Suprapubic skin (tissue), 4 donors: ENCODE measurements at regions not wholly inside any gene's neighbourhood (a gene's known extent, or its start where the extent isn't known, plus 50 kb on each side); places are given as distances from the start of the nearest gene placed in this dataset.

ENCODE experiments used
- EP300 ChIP-seq: sonication (generic); formaldehyde crosslinking; IDR thresholded peaks from one replicate; pipeline ENCODE4 v1.6.1; 2017; ENCODE audit warnings: antibody characterized with exemption
- POLR2A ChIP-seq, 2 donors: fragments of 450-650 bp; IDR thresholded peaks; one replicate each; pipeline ENCODE4 v1.6.1; 2017; ENCODE audit warnings: antibody characterized with exemption in 2 of 2, mild to moderate bottlenecking in 2 of 2, moderate library complexity in 2 of 2
- POLR2AphosphoS5 ChIP-seq, 3 donors: sonication (generic); formaldehyde crosslinking; IDR thresholded peaks; one replicate each; pipeline ENCODE4 v1.6.1; 2017; ENCODE audit warnings: antibody characterized with exemption in 3 of 3
- TF ChIP-seq, protein P1 (sequence below), 2 donors: fragments of 200-600 bp in 1 of 2; fragments of 450-650 bp in 1 of 2; sonication (generic) in 1 of 2; IDR thresholded peaks; one replicate each; pipeline ENCODE4 v1.5.1; 2016 to 2019; ENCODE audit warnings: antibody characterized with exemption in 2 of 2, mild to moderate bottlenecking in 1 of 2, moderate library complexity in 1 of 2

DNA sequence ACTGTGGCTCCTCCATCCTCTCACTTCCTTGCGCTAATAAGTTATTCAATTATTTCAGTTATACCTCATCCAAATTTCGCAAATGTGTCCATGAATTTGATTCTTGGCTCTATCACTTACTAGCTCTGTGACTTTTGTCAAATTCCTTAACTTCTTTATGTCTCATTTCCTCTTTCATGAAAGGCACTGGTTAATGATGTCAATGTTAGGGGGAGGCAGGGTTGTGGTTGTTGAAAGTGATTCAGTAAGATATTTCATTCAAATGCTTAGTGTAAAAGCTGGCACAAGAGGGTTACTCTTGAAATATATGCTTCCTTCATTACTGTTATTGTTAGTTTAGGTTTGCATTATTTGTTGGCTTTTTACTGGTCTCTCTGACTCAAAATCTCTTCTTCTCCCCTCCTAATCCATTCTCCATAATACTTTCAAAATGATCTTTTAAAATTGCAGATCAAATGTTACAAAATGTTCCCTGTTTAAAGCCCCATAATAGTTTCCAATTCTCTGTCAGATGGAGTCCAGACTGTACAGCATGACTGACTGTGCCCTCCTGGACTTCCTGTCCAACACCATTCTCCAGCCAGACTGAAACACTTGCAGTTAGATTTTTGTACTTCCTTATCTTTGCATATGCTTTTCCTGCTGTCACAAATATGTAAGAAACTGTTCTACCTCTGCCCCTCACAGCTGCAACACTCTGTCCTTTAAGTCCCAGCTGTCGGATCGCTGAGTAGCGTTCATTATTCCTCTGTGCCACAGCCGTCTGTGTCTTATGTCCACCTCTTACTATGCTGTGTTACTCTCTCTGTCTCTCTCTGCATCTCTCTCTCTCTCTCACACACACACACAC lies 510.6 kb upstream of the RAG2 start:
- TF ChIP-seq, protein P1, sequence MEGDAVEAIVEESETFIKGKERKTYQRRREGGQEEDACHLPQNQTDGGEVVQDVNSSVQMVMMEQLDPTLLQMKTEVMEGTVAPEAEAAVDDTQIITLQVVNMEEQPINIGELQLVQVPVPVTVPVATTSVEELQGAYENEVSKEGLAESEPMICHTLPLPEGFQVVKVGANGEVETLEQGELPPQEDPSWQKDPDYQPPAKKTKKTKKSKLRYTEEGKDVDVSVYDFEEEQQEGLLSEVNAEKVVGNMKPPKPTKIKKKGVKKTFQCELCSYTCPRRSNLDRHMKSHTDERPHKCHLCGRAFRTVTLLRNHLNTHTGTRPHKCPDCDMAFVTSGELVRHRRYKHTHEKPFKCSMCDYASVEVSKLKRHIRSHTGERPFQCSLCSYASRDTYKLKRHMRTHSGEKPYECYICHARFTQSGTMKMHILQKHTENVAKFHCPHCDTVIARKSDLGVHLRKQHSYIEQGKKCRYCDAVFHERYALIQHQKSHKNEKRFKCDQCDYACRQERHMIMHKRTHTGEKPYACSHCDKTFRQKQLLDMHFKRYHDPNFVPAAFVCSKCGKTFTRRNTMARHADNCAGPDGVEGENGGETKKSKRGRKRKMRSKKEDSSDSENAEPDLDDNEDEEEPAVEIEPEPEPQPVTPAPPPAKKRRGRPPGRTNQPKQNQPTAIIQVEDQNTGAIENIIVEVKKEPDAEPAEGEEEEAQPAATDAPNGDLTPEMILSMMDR (IDR thresholded peaks at IDR 0.05): no peak
- TF ChIP-seq POLR2A (IDR thresholded peaks at IDR 0.05) (no peak), EP300 (no peak), POLR2AphosphoS5 (IDR thresholded peaks at IDR 0.05) (no peak)
